OCI-LY1 (cell line): ENCODE measurements at regions not wholly inside any gene's neighbourhood (a gene's known extent, or its start where the extent isn't known, plus 50 kb on each side); places are given as distances from the start of the nearest gene placed in this dataset.

Experiments
- H2AFZ ChIP-seq: fragments of 200-600 bp; sonication (generic), shearing (Covaris generic); 2 replicates; pipeline ENCODE4 v1.6.0; 2014; ENCODE audit warnings: antibody characterized with exemption, mild to moderate bottlenecking, low read length
- H3F3A ChIP-seq: fragments of 200-600 bp; sonication (generic), shearing (Covaris generic); 2 replicates; pipeline ENCODE4 v1.6.0; 2014; ENCODE audit warnings: mild to moderate bottlenecking, antibody characterized with exemption, low read length, moderate library complexity; ENCODE audit not compliant: insufficient read depth
- H3K27ac ChIP-seq: fragments of 200-600 bp; sonication (generic); 2 replicates; pipeline ENCODE4 v1.5.1; 2014; ENCODE audit warnings: low read length, mixed run types, mild to moderate bottlenecking, low read depth; ENCODE audit not compliant: poor library complexity, severe bottlenecking
- H3K27me3 ChIP-seq: fragments of 200-600 bp; sonication (generic); 2 replicates; pipeline ENCODE4 v1.6.0; 2014; ENCODE audit warnings: antibody characterized with exemption, mild to moderate bottlenecking, low read length, moderate library complexity; ENCODE audit not compliant: insufficient read depth
- H3K36me3 ChIP-seq: fragments of 200-600 bp; sonication (generic); 2 replicates; pipeline ENCODE4 v1.6.1; 2014; ENCODE audit warnings: mild to moderate bottlenecking, antibody characterized with exemption, low read length, moderate library complexity, mixed read lengths; ENCODE audit not compliant: insufficient read depth
- H3K4me1 ChIP-seq: fragments of 200-600 bp; sonication (generic); 2 replicates; pipeline ENCODE4 v1.5.1; 2014; ENCODE audit warnings: mild to moderate bottlenecking, low read length, moderate library complexity; ENCODE audit not compliant: insufficient read depth, severe bottlenecking
- H3K4me2 ChIP-seq: fragments of 200-600 bp; sonication (generic), shearing (Covaris generic); 2 replicates; pipeline ENCODE4 v1.6.1; 2014; ENCODE audit warnings: low read length
- H3K4me3 ChIP-seq: fragments of 200-600 bp; sonication (generic); 2 replicates; pipeline ENCODE4 v1.5.1; 2014; ENCODE audit warnings: low read length, low read depth, mild to moderate bottlenecking, mixed read lengths; ENCODE audit not compliant: poor library complexity, severe bottlenecking
- H3K79me2 ChIP-seq: fragments of 200-600 bp; shearing (Covaris generic); 2 replicates; pipeline ENCODE4 v1.6.1; 2016; ENCODE audit warnings: mixed run types, low read length, mixed read lengths; ENCODE audit not compliant: insufficient read depth
- H3K9ac ChIP-seq: fragments of 200-600 bp; sonication (generic), shearing (Covaris generic); 2 replicates; pipeline ENCODE4 v1.6.1; 2014; ENCODE audit warnings: mild to moderate bottlenecking, low read length, mixed read lengths
- H3K9me2 ChIP-seq: fragments of 200-600 bp; sonication (generic), shearing (Covaris generic); 2 replicates; pipeline ENCODE4 v1.6.1; 2014; ENCODE audit warnings: low read depth, mild to moderate bottlenecking, low read length, mixed read lengths
- H3K9me3 ChIP-seq: fragments of 200-600 bp; shearing (Covaris generic); 2 replicates; pipeline ENCODE4 v1.6.1; 2014; ENCODE audit warnings: low read length, mixed read lengths
- H4K20me1 ChIP-seq: fragments of 200-600 bp; sonication (generic), shearing (Covaris generic); 2 replicates; pipeline ENCODE4 v1.6.0; 2016; ENCODE audit warnings: mild to moderate bottlenecking, low read length; ENCODE audit not compliant: insufficient read depth
- EZH2 ChIP-seq: fragments of 200-600 bp; sonication (generic), shearing (Covaris generic); IDR thresholded peaks from 2 replicates; pipeline ENCODE4 v1.8.0; 2017; ENCODE audit warnings: borderline replicate concordance, mixed run types, mild to moderate bottlenecking, antibody characterized with exemption, low read length, moderate library complexity, mixed read lengths
- TF ChIP-seq, protein P1 (sequence below): fragments of 200-600 bp; sonication (generic), shearing (Covaris generic); IDR thresholded peaks from 2 replicates; pipeline ENCODE4 v1.5.1; 2017; ENCODE audit warnings: mild to moderate bottlenecking, antibody characterized with exemption, low read length, moderate library complexity, mixed read lengths

DNA sequence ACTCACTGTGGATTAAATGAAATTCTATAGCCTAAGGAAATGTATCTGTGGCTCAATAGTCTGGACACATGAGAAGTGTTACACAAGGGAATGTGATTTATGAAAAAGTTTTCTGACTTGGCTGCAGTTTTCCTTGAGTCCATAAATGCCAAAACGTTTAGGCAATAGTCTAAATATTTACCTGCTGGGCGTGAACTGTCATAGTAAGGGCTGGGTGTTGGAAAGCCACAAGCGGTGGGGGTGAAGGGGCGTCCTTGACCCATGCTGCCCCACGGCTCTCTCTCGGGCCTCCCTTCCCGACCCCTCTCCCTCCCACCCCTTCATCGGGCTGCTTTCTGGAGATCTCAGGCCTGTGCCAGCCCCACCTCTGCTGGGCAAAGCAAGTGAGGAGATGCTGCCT, 223.7 kb downstream of the BUB3 start:
- Histone ChIP-seq H3K9me3 (no peaks in the 10 kb centered on the region), H3K79me2 (no peaks in the 10 kb centered on the region), H3K27me3 (no peaks in the 10 kb centered on the region), H3K4me2 (no peak overlapping the region), H4K20me1 (no peaks in the 10 kb centered on the region), H3K4me3 (no peak overlapping the region), H3K4me1 (no peaks in the 10 kb centered on the region), H3K27ac (no peak overlapping the region), H3K9ac (no peak overlapping the region), H3K36me3 (no peaks in the 10 kb centered on the region), H3K9me2 (no peaks in the 10 kb centered on the region), H3F3A (no peaks in the 10 kb centered on the region), H2AFZ (no peak overlapping the region)
- TF ChIP-seq, protein P1, sequence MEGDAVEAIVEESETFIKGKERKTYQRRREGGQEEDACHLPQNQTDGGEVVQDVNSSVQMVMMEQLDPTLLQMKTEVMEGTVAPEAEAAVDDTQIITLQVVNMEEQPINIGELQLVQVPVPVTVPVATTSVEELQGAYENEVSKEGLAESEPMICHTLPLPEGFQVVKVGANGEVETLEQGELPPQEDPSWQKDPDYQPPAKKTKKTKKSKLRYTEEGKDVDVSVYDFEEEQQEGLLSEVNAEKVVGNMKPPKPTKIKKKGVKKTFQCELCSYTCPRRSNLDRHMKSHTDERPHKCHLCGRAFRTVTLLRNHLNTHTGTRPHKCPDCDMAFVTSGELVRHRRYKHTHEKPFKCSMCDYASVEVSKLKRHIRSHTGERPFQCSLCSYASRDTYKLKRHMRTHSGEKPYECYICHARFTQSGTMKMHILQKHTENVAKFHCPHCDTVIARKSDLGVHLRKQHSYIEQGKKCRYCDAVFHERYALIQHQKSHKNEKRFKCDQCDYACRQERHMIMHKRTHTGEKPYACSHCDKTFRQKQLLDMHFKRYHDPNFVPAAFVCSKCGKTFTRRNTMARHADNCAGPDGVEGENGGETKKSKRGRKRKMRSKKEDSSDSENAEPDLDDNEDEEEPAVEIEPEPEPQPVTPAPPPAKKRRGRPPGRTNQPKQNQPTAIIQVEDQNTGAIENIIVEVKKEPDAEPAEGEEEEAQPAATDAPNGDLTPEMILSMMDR, result no peak
- TF ChIP-seq EZH2, result no peak

DNA sequence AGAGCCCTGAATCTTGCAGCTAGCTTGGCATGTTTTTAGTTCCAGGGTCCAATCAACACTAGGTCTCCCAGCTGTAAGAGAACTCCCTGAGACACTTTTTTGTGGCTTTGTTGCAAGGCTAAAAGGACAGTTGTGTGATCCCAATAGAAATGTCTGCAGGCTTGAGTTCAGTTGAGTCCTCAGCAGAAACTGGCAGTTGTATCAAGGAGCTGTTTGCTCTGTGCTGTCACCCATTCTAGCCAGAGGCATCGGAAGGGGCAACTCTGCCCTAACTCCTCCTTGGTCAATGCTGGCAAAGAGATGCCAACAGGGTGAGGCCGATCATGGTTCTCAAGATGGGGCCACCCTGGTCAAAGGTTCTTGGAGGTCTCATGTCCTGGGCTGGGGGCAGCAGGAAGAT, 224.1 kb downstream of the BUB3 start:
- H3K27ac ChIP-seq, result no peak overlapping the region
- TF ChIP-seq, protein P1, result no peak
- no peak for TF ChIP-seq EZH2
- H3K9me2 ChIP-seq, result no peaks in the 10 kb centered on the region
- H3K27me3 ChIP-seq, result no peaks in the 10 kb centered on the region
- no peaks in the 10 kb centered on the region for H3K9me3 ChIP-seq
- no peaks in the 10 kb centered on the region for H4K20me1 ChIP-seq
- no peak overlapping the region for H2AFZ ChIP-seq
- H3K79me2 ChIP-seq, result no peaks in the 10 kb centered on the region
- H3K4me2 ChIP-seq, result no peak overlapping the region
- no peak overlapping the region for H3K9ac ChIP-seq
- H3K4me3 ChIP-seq, result no peak overlapping the region
- H3K4me1 ChIP-seq, result no peaks in the 10 kb centered on the region
- no peaks in the 10 kb centered on the region for H3K36me3 ChIP-seq
- H3F3A ChIP-seq, result no peaks in the 10 kb centered on the region

DNA sequence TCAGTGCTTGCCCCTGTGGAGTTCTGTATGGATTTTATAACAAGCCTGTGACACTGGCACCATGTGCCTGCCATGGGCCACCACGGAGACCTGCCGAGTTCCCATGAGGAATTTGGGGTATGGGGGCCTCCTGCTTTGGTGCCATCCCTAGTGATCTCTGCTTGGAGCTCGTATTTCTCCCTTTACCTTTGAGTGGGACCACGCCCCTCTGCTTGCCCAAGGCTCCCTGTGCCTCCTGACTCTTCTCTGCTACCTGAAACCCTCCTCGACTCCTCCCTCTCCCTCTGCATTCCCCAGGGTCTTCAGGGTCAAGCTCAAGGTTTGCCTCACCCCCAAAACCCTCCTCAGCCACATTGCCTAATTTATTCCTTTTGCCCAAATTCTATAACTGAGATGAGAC, 225.0 kb downstream of the BUB3 start:
- no peaks in the 10 kb centered on the region for H3K27me3 ChIP-seq
- no peaks in the 10 kb centered on the region for H3F3A ChIP-seq
- TF ChIP-seq, protein P1, result no peak
- no peak for TF ChIP-seq EZH2
- no peak overlapping the region for H3K27ac ChIP-seq
- no peak overlapping the region for H3K9ac ChIP-seq
- no peaks in the 10 kb centered on the region for H3K9me3 ChIP-seq
- no peaks in the 10 kb centered on the region for H3K36me3 ChIP-seq
- no peaks in the 10 kb centered on the region for H3K79me2 ChIP-seq
- H3K4me1 ChIP-seq, result no peaks in the 10 kb centered on the region
- no peaks in the 10 kb centered on the region for H4K20me1 ChIP-seq
- H3K4me2 ChIP-seq, result no peak overlapping the region
- H2AFZ ChIP-seq, result no peak overlapping the region
- H3K9me2 ChIP-seq, result no peaks in the 10 kb centered on the region
- H3K4me3 ChIP-seq, result no peak overlapping the region
